Fibroblast of skin of scalp (primary cell): ENCODE measurements at regions not wholly inside any gene's neighbourhood (a gene's known extent, or its start where the extent isn't known, plus 50 kb on each side); places are given as distances from the start of the nearest gene placed in this dataset.
"Not testable (repeated sequence)": the region's sequence is repeated elsewhere in the genome, so short reads cannot be mapped to it uniquely, and the experiment has no call there.

ENCODE experiments used
- DNase-seq: peaks from one replicate; pipeline ENCODE4 v3.0.0-alpha.2; 2013

DNA sequence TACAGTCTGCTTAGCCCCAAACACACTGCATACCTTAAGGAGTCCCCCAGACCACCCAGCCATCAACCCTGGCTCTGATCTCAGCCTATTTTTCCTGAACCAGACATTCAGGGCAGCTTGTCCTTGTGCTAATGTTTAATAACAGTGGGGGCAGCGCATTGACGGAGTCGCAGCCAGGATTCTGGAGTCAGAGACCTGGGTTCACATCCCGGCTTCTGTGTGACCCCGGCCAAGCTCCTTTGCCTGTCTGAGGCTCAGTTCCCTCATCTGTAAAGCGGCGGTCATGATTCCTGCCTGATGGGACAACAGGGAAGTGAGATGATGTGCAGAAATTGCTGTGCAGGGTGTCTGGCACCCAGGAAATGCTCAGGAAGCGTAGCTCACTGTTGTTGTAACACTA, 63.1 kb downstream of the MATN1 start:
- no peak for DNase-seq

DNA sequence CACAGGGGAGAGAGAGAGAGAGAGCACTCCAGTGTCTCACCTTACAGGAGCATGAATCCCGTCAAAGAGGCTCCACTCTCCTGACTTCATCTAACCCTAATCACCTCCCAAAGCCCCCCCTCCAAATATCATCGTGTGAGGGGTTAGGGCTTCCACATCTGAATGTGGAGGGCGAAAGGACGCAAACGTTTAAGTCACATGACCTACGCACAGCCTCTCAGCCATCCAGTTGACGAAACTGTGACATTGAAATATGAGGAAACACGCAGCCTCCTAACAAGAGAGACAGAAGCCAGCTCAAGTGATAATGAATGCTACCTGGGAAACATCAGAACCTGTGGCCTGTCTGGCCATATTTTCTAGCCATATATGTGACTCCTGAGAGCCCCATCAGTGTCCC, 63.7 kb downstream of the MATN1 start:
- DNase-seq = no peak

- not testable (repeated sequence) for DNase-seq
These were observed 65.0 kb downstream of the MATN1 start for GRCh38 chr1:30658375-30658774.

DNA sequence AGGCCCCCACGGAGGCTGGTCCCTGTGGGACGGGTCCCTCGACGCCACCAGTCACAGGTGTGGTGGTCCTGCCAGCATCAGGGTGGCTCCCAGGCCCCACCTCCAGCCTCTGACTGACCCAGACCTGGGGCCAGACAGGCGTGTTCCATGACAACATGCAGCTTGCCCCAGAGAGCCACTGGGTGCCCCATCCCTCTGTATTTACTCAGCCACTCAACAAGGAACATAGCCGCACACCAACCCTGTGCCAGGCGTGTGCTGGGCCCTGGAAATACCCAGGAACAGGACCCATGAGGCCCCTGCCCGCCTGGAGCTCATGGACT, 65.4 kb downstream of the MATN1 start:
- no peak for DNase-seq

DNA sequence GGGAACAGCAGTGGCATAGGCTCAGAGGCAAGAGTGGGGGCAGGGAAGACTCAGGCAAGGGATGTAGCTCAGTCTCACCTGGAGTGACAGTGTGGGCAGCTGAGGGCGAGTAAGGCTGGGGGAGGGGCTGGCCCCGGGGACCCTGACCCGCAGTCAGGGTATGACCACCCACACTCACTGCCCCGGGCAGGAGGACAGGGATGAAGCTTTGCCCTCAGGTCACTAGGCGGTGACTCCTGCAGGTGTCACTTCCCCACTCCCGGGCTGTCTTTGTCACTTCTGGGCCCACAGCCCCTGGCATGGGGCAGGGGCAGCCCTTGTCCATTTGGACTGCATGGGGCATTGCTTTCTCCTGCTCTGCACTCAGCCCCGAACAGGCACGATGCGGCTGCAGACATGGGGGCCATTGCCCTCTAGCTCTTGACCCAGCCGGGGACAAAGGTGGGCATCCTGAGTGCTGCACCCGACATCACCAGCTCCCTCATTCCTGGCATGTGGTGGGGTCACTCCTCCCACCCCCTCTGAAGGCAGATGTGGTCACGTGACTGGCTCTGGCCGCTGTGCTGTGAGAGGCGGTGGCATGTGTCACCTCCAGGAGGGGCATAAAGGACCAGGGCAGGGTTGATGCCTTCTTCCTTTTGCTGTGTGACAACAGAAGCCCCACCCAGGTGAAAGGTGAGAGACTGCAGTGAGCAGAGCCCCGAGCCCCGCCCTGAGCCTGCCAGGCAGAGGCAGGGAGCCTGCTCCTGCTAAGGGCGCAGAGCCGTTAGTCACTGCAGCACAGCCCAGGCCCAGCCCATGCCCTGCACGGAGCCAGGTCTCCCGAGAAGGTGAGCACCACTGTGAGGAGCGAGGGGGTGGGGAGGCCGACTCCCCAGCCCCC, 66.0 kb downstream of the MATN1 start:
- no peak for DNase-seq

DNA sequence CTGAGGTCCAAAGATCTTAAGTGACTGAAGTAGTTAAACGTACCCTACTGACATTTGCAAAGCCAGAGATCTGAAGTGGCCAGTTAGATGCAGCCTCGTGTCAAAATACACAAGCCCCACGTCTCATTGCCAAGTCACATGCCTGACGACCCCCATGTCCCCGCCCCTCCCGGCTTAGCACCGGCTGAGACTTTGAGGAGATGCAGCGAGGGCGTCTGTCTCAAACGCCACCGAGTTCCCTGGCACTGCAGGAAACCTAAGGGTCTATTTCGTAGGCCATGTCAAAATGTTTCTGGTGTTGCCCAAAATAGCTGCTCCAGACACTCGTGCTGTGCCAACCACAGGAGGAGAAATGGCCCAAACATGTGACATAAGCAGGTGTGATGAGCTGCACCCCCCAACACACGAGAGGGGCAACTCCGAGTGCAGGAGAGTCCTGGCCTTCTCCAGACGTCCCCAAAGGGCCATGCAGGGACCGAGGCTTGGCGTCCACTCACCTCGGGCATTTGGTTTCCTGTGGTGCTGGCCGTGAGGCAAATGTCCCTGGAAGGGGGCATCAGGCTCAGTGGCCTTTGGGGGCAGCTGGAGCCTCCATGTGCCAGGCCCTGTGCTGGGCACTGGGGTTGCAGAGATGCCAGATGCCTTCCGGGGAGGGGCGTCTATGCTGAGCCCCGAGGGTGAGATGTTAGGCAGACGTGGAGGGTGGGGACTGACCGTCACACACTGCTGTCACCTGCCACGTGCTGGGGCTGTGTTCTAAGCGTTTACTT, 67.0 kb downstream of the MATN1 start:
- no peak for DNase-seq

DNA sequence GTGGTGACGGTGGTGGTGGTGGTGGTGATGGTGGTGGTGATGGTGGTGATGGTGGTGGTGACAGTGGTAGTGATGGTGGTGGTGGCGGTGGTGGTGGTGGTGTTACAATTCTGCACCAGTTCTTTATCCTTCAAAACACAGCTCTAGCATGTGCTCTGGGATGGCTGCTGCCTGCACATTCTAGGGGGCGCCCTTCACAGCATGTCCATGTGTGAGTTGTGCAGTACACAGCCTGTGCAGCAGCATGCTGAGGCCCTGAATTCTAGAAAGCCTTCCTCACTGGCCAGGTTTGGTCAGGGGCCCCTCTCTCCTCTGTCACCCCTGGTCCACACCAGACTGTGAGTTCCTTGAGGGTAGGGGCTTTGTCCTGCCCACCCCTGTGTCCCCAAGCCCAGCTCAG, 67.7 kb downstream of the MATN1 start:
- DNase-seq = no peak

DNA sequence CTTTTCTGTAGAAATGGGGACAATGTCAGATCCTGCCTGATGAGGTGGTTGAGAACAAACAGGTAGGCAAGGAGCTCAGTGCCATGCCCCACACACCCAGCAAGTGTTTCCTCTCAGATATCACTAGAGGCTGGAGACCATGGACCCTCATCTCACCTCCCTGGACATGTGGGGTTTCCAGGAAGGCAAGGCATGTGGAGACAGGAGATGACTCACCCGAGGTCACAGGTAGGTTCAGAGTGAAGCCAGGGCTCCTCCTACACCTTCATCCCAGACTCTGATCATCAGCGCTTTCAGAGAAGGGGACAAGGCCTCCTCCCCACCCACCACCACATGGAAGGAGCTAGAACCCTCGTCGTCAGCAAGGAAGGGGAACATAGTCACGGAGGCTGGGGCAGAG, 69.2 kb downstream of the MATN1 start:
- DNase-seq = no peak

DNA sequence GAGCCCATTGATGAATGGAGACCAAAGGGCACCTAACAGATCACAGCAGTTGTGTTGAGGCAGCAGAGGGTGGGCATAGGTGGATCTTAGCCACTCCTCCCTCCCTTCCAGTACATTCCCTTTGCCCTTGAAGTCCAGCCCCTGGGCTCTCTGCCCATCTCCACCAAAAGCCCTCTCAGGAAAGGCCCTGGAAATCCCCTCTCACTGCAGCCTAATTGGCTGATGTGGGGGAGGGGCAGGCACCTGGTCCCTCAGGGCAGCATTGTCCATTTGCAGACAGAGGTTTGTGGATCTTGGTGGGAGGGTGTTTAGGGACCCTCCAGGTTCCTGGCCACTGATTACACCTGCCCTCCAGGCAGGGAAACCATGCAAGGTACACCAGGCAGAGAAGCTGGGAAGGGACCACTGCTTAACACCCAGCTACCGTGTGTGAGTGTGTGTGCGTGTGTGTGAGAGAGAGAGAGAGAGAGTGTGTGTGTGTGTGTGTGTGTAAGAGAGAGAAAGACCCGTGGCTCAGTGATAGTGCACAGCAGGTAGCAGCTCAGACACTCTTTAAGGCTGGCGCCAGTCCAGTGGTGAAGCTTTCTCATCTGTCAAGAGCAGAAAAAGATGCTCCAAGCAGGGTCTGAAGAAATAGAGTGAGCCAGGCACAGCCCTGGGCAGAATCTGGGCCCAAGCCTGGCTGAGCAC, 71.1 kb downstream of the MATN1 start:
- no peak for DNase-seq

DNA sequence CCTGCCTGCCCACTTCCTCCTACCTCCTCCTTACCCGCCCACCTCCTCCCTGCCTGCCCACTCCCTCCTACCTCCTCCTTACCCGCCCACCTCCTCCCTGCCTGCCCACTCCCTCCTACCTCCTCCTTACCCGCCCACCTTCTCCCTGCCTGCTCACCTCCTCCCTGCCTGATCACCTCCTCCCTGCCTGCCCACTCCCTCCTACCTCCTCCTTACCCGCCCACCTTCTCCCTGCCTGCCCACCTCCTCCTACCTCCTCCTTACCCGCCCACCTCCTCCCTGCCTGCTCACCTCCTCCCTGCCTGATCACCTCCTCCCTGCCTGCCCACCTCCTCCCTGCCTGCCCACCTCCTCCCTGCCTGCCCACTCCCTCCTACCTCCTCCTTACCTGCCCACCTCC, 72.0 kb downstream of the MATN1 start:
- DNase-seq = not testable (repeated sequence)

DNA sequence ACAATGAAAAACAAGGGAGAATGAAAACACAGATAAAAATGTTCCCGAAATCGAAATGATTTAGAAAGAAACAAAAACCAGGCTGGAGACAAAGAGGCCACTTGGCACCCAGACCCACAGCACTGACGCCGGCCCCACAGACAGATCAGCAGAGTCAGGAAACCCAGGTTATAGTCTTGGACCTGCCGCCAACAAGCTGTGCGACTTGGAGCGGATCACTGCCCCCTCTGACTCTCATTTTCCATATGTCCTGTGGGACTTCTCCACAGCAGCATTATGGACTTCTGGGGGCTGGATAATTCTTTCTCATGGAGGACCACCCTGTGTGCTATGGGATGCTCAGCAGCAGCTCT, 72.4 kb downstream of the MATN1 start:
- DNase-seq = no peak

DNA sequence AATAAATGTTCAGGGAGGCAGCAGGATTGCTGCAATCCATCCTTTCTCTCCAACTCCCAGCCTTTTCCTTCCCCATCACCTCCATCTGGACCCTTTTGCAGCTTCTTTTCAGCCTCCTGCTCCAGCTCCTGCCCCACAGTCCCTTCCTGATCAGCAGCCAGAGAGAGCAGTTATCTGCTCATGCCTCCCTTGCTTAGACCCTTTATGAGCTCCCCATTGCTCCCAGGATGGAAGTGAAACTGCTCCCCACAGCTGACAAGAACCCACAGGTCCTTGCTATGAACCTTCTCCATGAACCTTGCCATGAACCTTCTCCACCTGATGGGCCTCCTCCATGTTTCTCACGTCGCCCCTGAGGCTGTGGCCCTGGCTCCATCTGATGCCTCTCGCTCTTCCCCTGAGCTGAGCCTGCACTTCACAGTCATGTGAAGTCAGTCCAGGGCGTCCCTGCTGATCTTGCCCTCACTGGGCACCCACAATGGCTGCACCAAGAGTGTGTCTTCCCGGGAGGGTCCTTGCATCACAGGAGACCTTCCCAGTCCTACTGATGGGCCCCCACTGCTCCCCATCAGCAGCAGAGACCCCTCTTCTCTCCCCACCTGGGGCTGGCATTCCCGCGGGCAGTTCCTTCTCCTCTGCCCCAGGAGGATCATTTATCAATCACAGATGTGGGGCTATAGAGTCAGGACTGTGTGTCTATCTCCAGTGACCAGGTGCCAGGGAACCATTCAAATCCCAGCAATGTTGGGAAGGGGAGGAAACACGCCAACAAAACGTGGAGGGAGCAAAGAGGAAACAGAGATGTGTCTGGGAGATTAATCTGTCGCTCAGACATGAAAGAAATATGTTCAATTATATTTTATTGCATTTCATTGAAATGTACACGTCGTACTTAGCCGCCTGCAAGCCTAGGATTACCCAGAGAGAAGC, 73.1 kb downstream of the MATN1 start:
- DNase-seq = no peak

DNA sequence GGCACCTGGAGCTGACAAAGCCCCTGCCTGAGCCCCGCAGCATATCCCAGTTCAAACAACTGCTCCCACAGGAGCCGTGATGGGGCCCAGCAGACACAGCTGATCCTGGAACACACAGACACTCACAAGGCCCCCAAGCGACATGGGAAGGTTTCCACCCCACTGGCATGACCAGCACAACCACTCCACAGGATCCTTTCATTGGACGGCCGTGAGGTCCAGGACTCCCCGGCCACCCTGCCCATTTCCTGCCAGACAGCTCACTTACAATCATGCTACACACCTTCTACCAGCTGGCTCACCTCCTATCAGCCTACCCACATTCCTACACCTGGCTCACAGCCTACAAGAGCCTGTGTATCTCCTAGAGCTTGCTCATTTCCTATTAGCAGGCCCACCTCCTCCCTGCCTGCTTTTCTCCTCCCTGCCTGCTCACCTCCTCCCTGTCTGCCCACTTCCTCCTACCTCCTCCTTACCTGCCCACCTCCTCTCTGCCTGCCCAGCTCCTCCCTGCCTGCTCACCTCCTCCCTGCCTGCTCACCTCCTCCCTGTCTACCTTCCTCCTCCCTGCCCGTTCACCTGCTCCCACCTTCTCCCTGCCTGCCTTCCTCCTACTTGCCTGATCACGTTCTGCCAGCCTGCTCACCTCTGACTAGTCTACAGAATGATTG, 73.9 kb downstream of the MATN1 start:
- DNase-seq = no peak

- DNase-seq = no peak
These were observed 74.9 kb downstream of the MATN1 start for GRCh38 chr1:30648408-30649000.

GRCh38 chr1:30645807-30646206, 77.6 kb downstream of the MATN1 start:
- DNase-seq = peak; percentile 37

DNA sequence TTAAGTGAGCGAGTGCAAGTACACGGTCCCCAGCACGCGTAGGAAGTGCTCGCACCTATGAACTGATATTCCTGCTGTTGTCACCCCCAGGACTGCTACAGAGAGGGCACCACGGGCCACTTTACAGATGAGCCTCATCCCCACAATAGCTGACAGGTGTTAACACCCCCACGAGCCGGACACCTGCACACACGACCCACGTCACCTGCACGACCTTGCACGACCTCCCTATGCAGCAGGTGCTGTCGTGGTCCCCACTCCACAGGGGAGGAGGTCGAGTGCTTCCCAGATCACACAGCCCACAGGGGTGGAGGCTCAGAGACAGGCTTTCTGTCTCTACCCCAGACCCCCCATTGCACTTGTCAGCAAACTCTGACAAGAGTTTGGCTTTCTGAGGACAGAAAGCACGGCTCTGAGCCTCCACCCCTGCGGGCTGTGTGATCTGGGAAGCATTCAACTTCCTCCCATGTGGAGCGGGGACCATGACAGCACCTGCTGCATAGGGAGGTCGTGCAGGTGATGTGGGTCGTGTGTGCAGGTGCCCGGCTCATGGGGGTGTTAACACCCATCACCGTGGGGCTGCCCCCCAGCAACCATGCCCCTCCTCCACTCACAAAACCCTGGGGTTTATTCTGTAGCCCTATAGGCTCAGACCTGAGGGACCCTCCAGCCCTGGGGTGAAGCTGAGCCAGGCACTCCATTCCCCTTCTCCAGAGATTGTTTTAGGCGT, 80.8 kb downstream of the MATN1 start:
- no peak for DNase-seq

GRCh38 chr1:30641572-30642353, 81.6 kb downstream of the MATN1 start:
- no peak for DNase-seq

GRCh38 chr1:30639881-30640452, 83.4 kb downstream of the MATN1 start:
- no peak for DNase-seq

GRCh38 chr1:30638811-30639210, 84.6 kb downstream of the MATN1 start:
- DNase-seq = no peak

DNA sequence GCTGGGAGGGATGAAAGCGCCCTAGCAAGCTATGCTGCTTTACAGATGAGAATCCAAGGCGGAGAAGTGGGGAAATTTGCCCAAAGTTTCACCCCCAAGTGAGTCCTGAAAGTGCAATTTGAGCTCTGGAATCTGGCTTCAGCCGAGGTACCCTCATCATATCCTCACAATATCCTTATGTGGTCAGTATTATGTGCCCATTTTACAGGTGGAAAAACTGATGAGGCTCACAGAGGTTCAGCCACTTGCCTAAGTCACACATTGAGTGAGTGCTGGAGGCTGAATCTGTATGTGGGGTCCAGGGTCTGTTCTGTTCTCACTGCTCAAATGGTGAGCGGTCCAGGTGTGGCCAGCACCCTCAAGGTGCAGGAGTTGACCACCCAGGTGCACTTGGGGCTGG, 85.3 kb downstream of the MATN1 start:
- no peak for DNase-seq
